ENCODE measurements at regions not wholly inside any gene's neighbourhood (a gene's known extent, or its start where the extent isn't known, plus 50 kb on each side); places are given as distances from the start of the nearest gene placed in this dataset.

DNA sequence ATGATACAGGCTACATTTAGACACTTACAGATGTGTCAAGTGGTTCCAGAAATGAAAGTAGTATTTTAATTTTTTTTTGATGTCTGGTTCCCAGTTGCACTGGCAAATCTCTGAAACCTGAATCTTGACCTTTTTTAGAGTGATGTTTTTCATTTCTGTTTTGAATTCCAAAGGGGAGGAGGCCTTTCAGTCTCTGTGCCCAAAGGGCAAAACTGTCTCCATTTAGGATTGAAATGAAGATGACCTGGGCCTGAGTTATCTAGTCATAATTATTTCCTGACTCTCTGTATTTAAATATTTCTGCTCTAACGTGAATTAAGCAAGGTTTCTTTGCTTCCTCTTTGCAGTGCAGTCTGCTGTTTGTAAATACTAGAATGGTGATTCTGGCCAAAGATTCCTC, 252.9 kb upstream of the ZFP64 start:
- TF ChIP-seq POU2F2 (IDR thresholded peaks at IDR 0.05; ENCODE audit: borderline replicate concordance, low read depth, low read length) (no peak), POLR2AphosphoS5 (IDR thresholded peaks at IDR 0.05; ENCODE audit: low read length) (no peak), ZNF207 (IDR thresholded peaks at IDR 0.05; ENCODE audit: borderline replicate concordance) (no peak), HCFC1 (IDR thresholded peaks at IDR 0.05; ENCODE audit: low read length) (no peak), CREB1 (IDR thresholded peaks at IDR 0.05; ENCODE audit: low read depth) (no peak), MEF2A (IDR thresholded peaks at IDR 0.05; ENCODE audit: insufficient read depth, low read depth, low read length) (no peak)
- TF ChIP-seq, protein P1, sequence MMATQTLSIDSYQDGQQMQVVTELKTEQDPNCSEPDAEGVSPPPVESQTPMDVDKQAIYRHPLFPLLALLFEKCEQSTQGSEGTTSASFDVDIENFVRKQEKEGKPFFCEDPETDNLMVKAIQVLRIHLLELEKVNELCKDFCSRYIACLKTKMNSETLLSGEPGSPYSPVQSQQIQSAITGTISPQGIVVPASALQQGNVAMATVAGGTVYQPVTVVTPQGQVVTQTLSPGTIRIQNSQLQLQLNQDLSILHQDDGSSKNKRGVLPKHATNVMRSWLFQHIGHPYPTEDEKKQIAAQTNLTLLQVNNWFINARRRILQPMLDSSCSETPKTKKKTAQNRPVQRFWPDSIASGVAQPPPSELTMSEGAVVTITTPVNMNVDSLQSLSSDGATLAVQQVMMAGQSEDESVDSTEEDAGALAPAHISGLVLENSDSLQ (IDR thresholded peaks at IDR 0.05), result no peak
- TF ChIP-seq, protein P2, sequence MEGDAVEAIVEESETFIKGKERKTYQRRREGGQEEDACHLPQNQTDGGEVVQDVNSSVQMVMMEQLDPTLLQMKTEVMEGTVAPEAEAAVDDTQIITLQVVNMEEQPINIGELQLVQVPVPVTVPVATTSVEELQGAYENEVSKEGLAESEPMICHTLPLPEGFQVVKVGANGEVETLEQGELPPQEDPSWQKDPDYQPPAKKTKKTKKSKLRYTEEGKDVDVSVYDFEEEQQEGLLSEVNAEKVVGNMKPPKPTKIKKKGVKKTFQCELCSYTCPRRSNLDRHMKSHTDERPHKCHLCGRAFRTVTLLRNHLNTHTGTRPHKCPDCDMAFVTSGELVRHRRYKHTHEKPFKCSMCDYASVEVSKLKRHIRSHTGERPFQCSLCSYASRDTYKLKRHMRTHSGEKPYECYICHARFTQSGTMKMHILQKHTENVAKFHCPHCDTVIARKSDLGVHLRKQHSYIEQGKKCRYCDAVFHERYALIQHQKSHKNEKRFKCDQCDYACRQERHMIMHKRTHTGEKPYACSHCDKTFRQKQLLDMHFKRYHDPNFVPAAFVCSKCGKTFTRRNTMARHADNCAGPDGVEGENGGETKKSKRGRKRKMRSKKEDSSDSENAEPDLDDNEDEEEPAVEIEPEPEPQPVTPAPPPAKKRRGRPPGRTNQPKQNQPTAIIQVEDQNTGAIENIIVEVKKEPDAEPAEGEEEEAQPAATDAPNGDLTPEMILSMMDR (IDR thresholded peaks at IDR 0.05 in 2 of 3, conservative IDR thresholded peaks at IDR 0.05 in 1 of 3; ENCODE audit: control insufficient read depth in 2 of 3, extremely low read depth in 1 of 3, insufficient read depth in 1 of 3, low read depth in 3 of 3, low read length in 3 of 3), result no peak

Measured in GM12878 (cell line).